ENCODE measurements at regions not wholly inside any gene's neighbourhood (a gene's known extent, or its start where the extent isn't known, plus 50 kb on each side); places are given as distances from the start of the nearest gene placed in this dataset.

DNA sequence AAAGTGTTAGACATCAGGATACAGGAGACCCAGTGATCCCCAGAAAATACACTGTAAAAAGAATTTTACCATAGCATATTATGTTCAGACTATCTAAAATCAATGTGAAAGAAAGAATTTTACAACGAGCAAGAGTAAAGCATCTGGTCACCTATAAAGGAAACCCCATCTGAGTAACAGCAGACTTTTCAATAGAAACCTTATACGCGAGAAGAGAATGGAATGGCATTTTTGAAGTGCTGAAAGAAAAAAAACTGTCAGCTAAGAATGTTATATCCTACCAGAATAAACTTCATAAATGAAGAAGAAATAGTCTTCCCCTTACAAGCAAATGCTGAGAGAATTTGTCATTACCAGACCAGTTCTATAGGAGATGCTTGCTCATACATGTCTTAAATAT lies 532.1 kb upstream of the NR5A2 start:
- TF ChIP-seq, protein P1, sequence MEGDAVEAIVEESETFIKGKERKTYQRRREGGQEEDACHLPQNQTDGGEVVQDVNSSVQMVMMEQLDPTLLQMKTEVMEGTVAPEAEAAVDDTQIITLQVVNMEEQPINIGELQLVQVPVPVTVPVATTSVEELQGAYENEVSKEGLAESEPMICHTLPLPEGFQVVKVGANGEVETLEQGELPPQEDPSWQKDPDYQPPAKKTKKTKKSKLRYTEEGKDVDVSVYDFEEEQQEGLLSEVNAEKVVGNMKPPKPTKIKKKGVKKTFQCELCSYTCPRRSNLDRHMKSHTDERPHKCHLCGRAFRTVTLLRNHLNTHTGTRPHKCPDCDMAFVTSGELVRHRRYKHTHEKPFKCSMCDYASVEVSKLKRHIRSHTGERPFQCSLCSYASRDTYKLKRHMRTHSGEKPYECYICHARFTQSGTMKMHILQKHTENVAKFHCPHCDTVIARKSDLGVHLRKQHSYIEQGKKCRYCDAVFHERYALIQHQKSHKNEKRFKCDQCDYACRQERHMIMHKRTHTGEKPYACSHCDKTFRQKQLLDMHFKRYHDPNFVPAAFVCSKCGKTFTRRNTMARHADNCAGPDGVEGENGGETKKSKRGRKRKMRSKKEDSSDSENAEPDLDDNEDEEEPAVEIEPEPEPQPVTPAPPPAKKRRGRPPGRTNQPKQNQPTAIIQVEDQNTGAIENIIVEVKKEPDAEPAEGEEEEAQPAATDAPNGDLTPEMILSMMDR (IDR thresholded peaks at IDR 0.05; ENCODE audit: low read depth, low read length): no peak
- no peak for TF ChIP-seq EZH2phosphoT487 (IDR thresholded peaks at IDR 0.05; ENCODE audit: low read depth)

Data from OCI-LY3 (cell line).